ENCODE measurements at regions not wholly inside any gene's neighbourhood (a gene's known extent, or its start where the extent isn't known, plus 50 kb on each side); places are given as distances from the start of the nearest gene placed in this dataset.

DNA sequence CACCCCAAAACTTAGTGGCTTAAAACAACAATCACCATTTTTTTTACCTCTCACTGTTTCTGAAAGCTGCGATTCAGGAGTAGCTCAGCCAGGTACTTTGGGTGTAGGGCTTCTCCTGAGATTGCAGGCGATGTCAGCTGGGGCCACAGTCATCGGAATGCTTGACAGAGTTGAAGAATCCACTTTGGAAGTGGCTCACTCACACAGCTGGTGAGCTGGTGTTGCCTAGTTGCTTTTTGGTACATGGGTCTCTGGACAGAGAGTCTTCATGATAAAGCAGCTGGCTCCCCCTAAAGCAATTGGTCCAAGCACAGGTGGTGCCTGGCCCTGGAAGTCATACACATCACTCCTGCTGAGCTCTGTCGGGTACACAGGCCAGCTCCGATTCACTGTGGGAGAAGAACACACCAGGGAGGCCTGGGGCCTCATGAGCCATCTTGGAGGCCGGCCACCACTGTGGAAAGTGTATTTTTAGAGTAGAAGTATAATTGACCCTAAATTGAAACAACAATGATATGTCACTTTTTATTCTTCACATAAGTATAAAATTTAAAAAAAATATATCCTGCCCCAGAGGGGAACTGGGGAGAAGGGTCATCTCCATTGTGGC lies 75.2 kb upstream of the GALNT2 start:
- TF ChIP-seq CTCF (IDR thresholded peaks at IDR 0.05; ENCODE audit: low read depth, low read length): no peak
- DNase-seq (ENCODE audit: low read depth in 1 of 2, low spot score in 1 of 2): no peak
- H3K4me1 ChIP-seq (ENCODE audit: low read depth): no peaks in the 10 kb centered on the region
- no peaks in the 10 kb centered on the region for H3K9me3 ChIP-seq (ENCODE audit: low read depth)
- peaks cover 8% of the 10 kb centered on the region for H3K27me3 ChIP-seq
- H3K4me3 ChIP-seq: no peak overlapping the region
- H3K36me3 ChIP-seq: no peaks in the 10 kb centered on the region
- no peak overlapping the region for H3K27ac ChIP-seq

GRCh38 chr1:229993060-229993459 lies 74.0 kb upstream of the GALNT2 start:
- H3K27ac ChIP-seq: no peak overlapping the region
- no peaks in the 10 kb centered on the region for H3K27me3 ChIP-seq
- no peaks in the 10 kb centered on the region for H3K4me1 ChIP-seq (ENCODE audit: low read depth)
- TF ChIP-seq CTCF (IDR thresholded peaks at IDR 0.05; ENCODE audit: low read depth, low read length): no peak
- H3K4me3 ChIP-seq: no peak overlapping the region
- DNase-seq (ENCODE audit: low read depth in 1 of 2, low spot score in 1 of 2): no peak
- no peaks in the 10 kb centered on the region for H3K9me3 ChIP-seq (ENCODE audit: low read depth)
- H3K36me3 ChIP-seq: no peaks in the 10 kb centered on the region

DNA sequence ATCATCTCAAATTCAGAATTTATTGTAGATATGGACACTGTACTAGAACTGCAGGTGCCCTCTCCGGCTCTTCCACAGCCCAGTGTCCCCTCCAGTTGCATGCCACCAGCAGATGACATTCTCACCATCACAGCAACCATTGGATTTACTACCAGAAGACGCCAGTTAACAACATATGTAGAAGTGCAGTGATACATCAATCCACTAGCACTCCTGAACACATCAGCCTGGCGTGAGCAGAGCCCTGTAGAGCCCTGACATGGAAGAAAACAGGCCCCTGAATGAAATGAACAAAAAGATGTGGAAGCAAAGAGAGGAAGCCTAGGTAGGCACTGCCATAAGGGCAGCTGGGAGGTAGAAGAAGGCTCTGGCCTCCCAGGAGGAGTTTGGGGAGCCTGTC lies 73.1 kb upstream of the GALNT2 start:
- DNase-seq (ENCODE audit: low read depth in 1 of 2, low spot score in 1 of 2): no peak
- Histone ChIP-seq H3K9me3 (ENCODE audit: low read depth) (no peaks in the 10 kb centered on the region), H3K27ac (no peak overlapping the region), H3K27me3 (no peaks in the 10 kb centered on the region), H3K4me1 (ENCODE audit: low read depth) (no peaks in the 10 kb centered on the region), H3K36me3 (no peaks in the 10 kb centered on the region), H3K4me3 (no peak overlapping the region)
- no peak for TF ChIP-seq CTCF (IDR thresholded peaks at IDR 0.05; ENCODE audit: low read depth, low read length)

DNA sequence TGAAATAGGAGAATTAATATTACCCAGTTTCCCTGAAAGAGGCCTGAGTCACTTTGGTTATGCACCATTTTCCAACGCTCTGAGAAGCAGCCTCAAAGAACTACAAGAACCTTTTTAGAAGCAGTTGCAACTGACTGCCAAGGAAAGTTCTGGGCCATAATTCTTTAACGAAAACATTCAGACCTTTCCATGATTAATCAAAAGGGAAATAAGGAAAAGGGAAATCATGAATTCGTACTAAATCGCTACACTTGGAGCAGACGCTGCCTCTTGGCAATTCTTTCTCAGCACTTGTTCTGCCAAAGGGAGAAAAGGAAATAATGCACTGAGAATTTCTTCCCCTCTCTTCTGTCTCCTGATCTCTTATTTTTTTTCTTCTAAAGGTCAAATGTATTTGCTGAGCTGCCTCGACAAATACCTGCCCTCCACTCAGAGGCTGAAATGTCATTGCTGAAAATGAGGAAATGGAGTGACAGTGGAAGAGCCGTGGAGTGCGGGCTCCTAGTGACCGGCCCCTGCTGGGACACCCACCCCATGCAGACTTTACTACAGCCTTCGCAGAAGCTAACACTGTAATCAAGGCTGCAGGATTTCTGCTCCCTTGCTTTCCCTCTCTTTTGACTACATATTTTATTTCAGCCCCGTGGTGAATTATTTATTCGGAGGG lies 67.9 kb upstream of the GALNT2 start:
- Histone ChIP-seq H3K27me3 (no peaks in the 10 kb centered on the region), H3K9me3 (ENCODE audit: low read depth) (no peaks in the 10 kb centered on the region), H3K4me3 (no peak overlapping the region), H3K27ac (no peak overlapping the region), H3K4me1 (ENCODE audit: low read depth) (no peaks in the 10 kb centered on the region), H3K36me3 (no peaks in the 10 kb centered on the region)
- DNase-seq (ENCODE audit: low read depth in 1 of 2, low spot score in 1 of 2): no peak
- TF ChIP-seq CTCF (IDR thresholded peaks at IDR 0.05; ENCODE audit: low read depth, low read length): no peak

DNA sequence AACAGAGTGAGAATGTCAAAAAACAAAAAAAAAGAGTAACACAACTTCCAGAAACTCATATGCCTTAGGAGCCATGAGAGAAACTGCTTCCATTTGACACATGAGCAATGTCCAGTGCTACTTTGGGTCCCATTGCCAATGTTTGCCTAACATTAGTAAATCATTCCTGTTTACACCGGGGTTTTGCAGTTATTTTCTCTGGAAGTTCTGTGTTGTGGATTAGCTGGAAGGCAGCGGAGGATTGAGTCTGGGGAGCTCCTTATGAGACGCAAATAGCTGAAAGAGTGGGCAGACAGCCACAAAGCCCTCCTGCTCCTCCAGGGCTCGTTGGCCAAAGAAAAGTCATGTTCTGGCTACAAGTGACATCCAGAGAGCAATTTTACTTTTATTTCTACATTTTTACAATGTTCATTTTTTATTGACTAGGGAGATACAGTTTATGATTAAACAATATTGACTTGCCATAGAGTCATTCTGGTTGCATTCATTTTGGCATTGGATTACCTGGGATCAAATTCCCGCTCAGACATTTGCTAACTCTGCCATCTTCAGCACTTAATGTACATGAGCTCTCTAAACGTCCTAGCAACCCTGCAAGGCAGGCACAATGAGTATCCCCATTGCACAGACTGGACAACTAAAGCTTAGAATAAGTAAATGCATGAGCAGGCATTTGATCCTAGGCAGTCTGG lies 66.4 kb upstream of the GALNT2 start:
- no peak for TF ChIP-seq CTCF (IDR thresholded peaks at IDR 0.05; ENCODE audit: low read depth, low read length)
- no peaks in the 10 kb centered on the region for H3K36me3 ChIP-seq
- no peak overlapping the region for H3K4me3 ChIP-seq
- DNase-seq (ENCODE audit: low read depth in 1 of 2, low spot score in 1 of 2): no peak
- no peak overlapping the region for H3K27ac ChIP-seq
- no peaks in the 10 kb centered on the region for H3K9me3 ChIP-seq (ENCODE audit: low read depth)
- H3K4me1 ChIP-seq (ENCODE audit: low read depth): no peaks in the 10 kb centered on the region
- H3K27me3 ChIP-seq: no peaks in the 10 kb centered on the region
